ENCODE measurements at regions not wholly inside any gene's neighbourhood (a gene's known extent, or its start where the extent isn't known, plus 50 kb on each side); places are given as distances from the start of the nearest gene placed in this dataset.

- Histone ChIP-seq H2AFZ (ENCODE audit: insufficient read depth, low read depth, low read length, poor library complexity, severe bottlenecking) (no peak overlapping the region), H3K27ac (ENCODE audit: low read depth in 1 of 2, low read length in 2 of 2) (no peak overlapping the region), H3K4me3 (replicated peaks in 1 of 3; ENCODE audit: low read depth in 2 of 3, low read length in 3 of 3) (no peak overlapping the region), H3K4me1 (ENCODE audit: control insufficient read depth in 1 of 2, insufficient read depth in 2 of 2, low read length in 2 of 2) (no peaks in the 10 kb centered on the region), H3K36me3 (replicated peaks in 1 of 2; ENCODE audit: control insufficient read depth in 1 of 2, insufficient read depth in 2 of 2, low read length in 2 of 2) (no peaks in the 10 kb centered on the region), H4K20me1 (ENCODE audit: insufficient read depth, low read length) (no peaks in the 10 kb centered on the region), H3K27me3 (ENCODE audit: control insufficient read depth in 2 of 2, insufficient read depth in 2 of 2, low read length in 2 of 2) (no peaks in the 10 kb centered on the region), H3K9ac (ENCODE audit: insufficient read depth, low read length, poor library complexity, severe bottlenecking) (no peak overlapping the region), H3K4me2 (replicated peaks; ENCODE audit: extremely low read depth, low read length, poor library complexity, severe bottlenecking) (no peak overlapping the region), H3K9me3 (replicated peaks in 1 of 2; ENCODE audit: control insufficient read depth in 1 of 2, insufficient read depth in 1 of 2, low read length in 2 of 2) (no peaks in the 10 kb centered on the region), H3K79me2 (ENCODE audit: insufficient read depth, low read length) (no peaks in the 10 kb centered on the region)
- H3K9me3 Mint-ChIP-seq = no peaks in the 10 kb centered on the region
- H3K36me3 Mint-ChIP-seq = no peaks in the 10 kb centered on the region
- intact Hi-C loops (cut with micrococcal nuclease) = no loop called here
- no peak overlapping the region for H3K4me3 Mint-ChIP-seq
- TF ChIP-seq, protein P1, sequence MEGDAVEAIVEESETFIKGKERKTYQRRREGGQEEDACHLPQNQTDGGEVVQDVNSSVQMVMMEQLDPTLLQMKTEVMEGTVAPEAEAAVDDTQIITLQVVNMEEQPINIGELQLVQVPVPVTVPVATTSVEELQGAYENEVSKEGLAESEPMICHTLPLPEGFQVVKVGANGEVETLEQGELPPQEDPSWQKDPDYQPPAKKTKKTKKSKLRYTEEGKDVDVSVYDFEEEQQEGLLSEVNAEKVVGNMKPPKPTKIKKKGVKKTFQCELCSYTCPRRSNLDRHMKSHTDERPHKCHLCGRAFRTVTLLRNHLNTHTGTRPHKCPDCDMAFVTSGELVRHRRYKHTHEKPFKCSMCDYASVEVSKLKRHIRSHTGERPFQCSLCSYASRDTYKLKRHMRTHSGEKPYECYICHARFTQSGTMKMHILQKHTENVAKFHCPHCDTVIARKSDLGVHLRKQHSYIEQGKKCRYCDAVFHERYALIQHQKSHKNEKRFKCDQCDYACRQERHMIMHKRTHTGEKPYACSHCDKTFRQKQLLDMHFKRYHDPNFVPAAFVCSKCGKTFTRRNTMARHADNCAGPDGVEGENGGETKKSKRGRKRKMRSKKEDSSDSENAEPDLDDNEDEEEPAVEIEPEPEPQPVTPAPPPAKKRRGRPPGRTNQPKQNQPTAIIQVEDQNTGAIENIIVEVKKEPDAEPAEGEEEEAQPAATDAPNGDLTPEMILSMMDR (IDR thresholded peaks at IDR 0.05) = no peak
- WGBS (ENCODE audit: insufficient coverage) = no CpG with 5 or more reads among the region's 2 CpGs
- peaks cover 0 to 2% (median 0%) of the 10 kb centered on the region in 3 donors for H3K27me3 Mint-ChIP-seq (ENCODE audit: low read depth in 3 of 3)
- no peaks in the 10 kb centered on the region for H3K4me1 Mint-ChIP-seq
- no peak overlapping the region for H3K27ac Mint-ChIP-seq
- DNase-seq = no peak
These were observed 116.0 kb downstream of the ATP6V1G3 start for GRCh38 chr1:198424441-198424840.

- Histone ChIP-seq H3K9ac (ENCODE audit: insufficient read depth, low read length, poor library complexity, severe bottlenecking) (no peak overlapping the region), H3K4me1 (ENCODE audit: control insufficient read depth in 1 of 2, insufficient read depth in 2 of 2, low read length in 2 of 2) (no peaks in the 10 kb centered on the region), H4K20me1 (ENCODE audit: insufficient read depth, low read length) (no peaks in the 10 kb centered on the region), H3K27me3 (ENCODE audit: control insufficient read depth in 2 of 2, insufficient read depth in 2 of 2, low read length in 2 of 2) (no peaks in the 10 kb centered on the region), H3K27ac (ENCODE audit: low read depth in 1 of 2, low read length in 2 of 2) (no peak overlapping the region), H3K79me2 (ENCODE audit: insufficient read depth, low read length) (no peaks in the 10 kb centered on the region), H3K9me3 (replicated peaks in 1 of 2; ENCODE audit: control insufficient read depth in 1 of 2, insufficient read depth in 1 of 2, low read length in 2 of 2) (no peaks in the 10 kb centered on the region), H3K36me3 (replicated peaks in 1 of 2; ENCODE audit: control insufficient read depth in 1 of 2, insufficient read depth in 2 of 2, low read length in 2 of 2) (no peaks in the 10 kb centered on the region), H3K4me2 (replicated peaks; ENCODE audit: extremely low read depth, low read length, poor library complexity, severe bottlenecking) (no peak overlapping the region), H3K4me3 (replicated peaks in 1 of 3; ENCODE audit: low read depth in 2 of 3, low read length in 3 of 3) (no peak overlapping the region), H2AFZ (ENCODE audit: insufficient read depth, low read depth, low read length, poor library complexity, severe bottlenecking) (no peak overlapping the region)
- Mint-ChIP-seq H3K4me1 (no peaks in the 10 kb centered on the region), H3K36me3 (no peaks in the 10 kb centered on the region), H3K27me3 (ENCODE audit: low read depth in 3 of 3) (peaks cover 0 to 2% (median 0%) of the 10 kb centered on the region in 3 donors), H3K27ac (no peak overlapping the region), H3K4me3 (no peak overlapping the region), H3K9me3 (peaks cover 0 to 4% (median 0%) of the 10 kb centered on the region in 7 donors)
- TF ChIP-seq, protein P1 (IDR thresholded peaks at IDR 0.05) = no peak
- no peak for DNase-seq
- WGBS (ENCODE audit: insufficient coverage) = 92% methylated on average over 1 of the region's 1 CpG
- intact Hi-C loops (cut with micrococcal nuclease) = no loop called here
These were observed 116.8 kb downstream of the ATP6V1G3 start for GRCh38 chr1:198423673-198424072.

Data from CD14-positive monocyte (primary cell).